ENCODE measurements at regions not wholly inside any gene's neighbourhood (a gene's known extent, or its start where the extent isn't known, plus 50 kb on each side); places are given as distances from the start of the nearest gene placed in this dataset.

DNA sequence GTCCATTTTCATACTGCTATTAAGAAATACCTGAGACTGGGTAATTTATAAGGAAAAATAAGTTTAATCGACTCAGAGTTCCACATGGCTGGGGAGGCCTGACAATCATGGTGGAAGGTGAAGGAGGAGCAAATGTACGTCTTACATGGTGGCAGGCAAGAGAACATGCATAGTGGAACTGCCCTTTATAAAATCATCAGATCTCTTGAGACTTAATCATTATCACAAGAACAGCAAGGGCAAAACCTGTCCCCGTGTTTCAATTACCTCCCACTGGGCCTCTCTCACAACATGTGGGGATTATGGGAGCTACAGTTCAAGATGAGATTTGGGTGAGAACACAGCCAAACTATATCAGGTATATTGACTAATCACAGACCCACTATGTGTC lies 370.2 kb upstream of the USP24 start:
- H3K27me3 Mint-ChIP-seq (ENCODE audit: low read depth), result no peaks in the 10 kb centered on the region
- Histone ChIP-seq H2BK5ac (ENCODE audit: insufficient read length, low read length) (no peak overlapping the region), H3K23ac (ENCODE audit: insufficient read length, low read depth, low read length) (no peak overlapping the region), H3T11ph (ENCODE audit: low read length) (no peak overlapping the region), H3K79me1 (ENCODE audit: insufficient read depth, low read depth, low read length, poor library complexity, severe bottlenecking) (no peaks in the 10 kb centered on the region), H3K4me1 (ENCODE audit: insufficient read depth, low read length) (peaks cover 4% of the 10 kb centered on the region; the same call in 1 of the 2 replicates), H2BK120ac (ENCODE audit: low read depth, low read length, poor library complexity, severe bottlenecking) (no peak overlapping the region), H4K8ac (replicated peaks; ENCODE audit: insufficient read length, low read depth, low read length) (no peak overlapping the region), H3K27me3 (ENCODE audit: insufficient read depth, low read length) (no peaks in the 10 kb centered on the region), H2AK5ac (ENCODE audit: insufficient read length, low read length) (no peak overlapping the region), H3K23me2 (ENCODE audit: insufficient read length, low read depth, low read length, poor library complexity, severe bottlenecking) (no peaks in the 10 kb centered on the region), H3K9ac (ENCODE audit: extremely low read depth, insufficient read length, low read length) (no peak overlapping the region), H3K79me2 (ENCODE audit: insufficient read depth, low read length) (no peaks in the 10 kb centered on the region), H2BK15ac (ENCODE audit: low read depth, low read length) (no peak overlapping the region), H3K27ac (ENCODE audit: insufficient read length, low read depth, low read length) (no peak overlapping the region), H4K20me1 (ENCODE audit: control insufficient read depth, insufficient read depth, insufficient read length) (no peaks in the 10 kb centered on the region), H2BK20ac (ENCODE audit: low read depth, low read length, poor library complexity, severe bottlenecking) (no peak overlapping the region), H4K5ac (ENCODE audit: insufficient read length, low read depth, low read length) (no peak overlapping the region), H2AFZ (ENCODE audit: low read length) (no peak overlapping the region), H4K91ac (ENCODE audit: insufficient read length, low read depth, low read length) (no peak overlapping the region), H3K9me3 (ENCODE audit: control insufficient read depth, low read depth, low read length) (no peaks in the 10 kb centered on the region), H2BK12ac (ENCODE audit: insufficient read length, low read depth, low read length) (no peak overlapping the region), H3K18ac (ENCODE audit: insufficient read length, low read depth, low read length) (no peak overlapping the region), H3K56ac (ENCODE audit: insufficient read length, low read depth, low read length) (no peak overlapping the region), H3K4ac (ENCODE audit: low read depth, low read length) (no peak overlapping the region), H3K4me2 (ENCODE audit: insufficient read depth, insufficient read length, low read length) (no peak overlapping the region), H3K14ac (ENCODE audit: insufficient read depth, low read length) (no peak overlapping the region)
- H3K9me3 Mint-ChIP-seq, result no peaks in the 10 kb centered on the region; a peak in 1 of 5 replicates
- no CpG with 5 or more reads among the region's 3 CpGs for WGBS (ENCODE audit: extremely low coverage, insufficient read length, low lambda C conversion rate)
- no peak overlapping the region for H3K4me3 Mint-ChIP-seq
- no peak for TF ChIP-seq CTCF (conservative IDR thresholded peaks at IDR 0.05)
- no peak for DNase-seq
- H3K36me3 Mint-ChIP-seq (ENCODE audit: insufficient read depth in 1 of 3, low read depth in 3 of 3), result no peaks in the 10 kb centered on the region
- H3K4me1 Mint-ChIP-seq, result peaks cover 19 to 24% of the 10 kb centered on the region in 2 experiments
- H3K27ac Mint-ChIP-seq, result no peak overlapping the region

Measured in H9 (cell line).